HUDEP-2 (cell line): ENCODE measurements at regions not wholly inside any gene's neighbourhood (a gene's known extent, or its start where the extent isn't known, plus 50 kb on each side); places are given as distances from the start of the nearest gene placed in this dataset.

ENCODE experiments used
- DNase-seq, 76 experiments: peaks; one replicate each; lab custom pipeline; 2025; ENCODE audit not compliant: unreplicated experiment in 76 of 76; lab: John Stamatoyannopoulos, UW

GRCh38 chr13:50713523-50714248, 129.8 kb downstream of the DLEU7 start:
- DNase-seq: no peak

- DNase-seq: no peak
These were observed 128.6 kb downstream of the DLEU7 start for GRCh38 chr13:50714891-50715290.

- DNase-seq: no peak
These were observed 127.9 kb downstream of the DLEU7 start for GRCh38 chr13:50715402-50716146.

GRCh38 chr13:50720861-50721671, 122.4 kb downstream of the DLEU7 start:
- peak in 7 of 76 experiments; percentile 2 to 12 (median 4) for DNase-seq

GRCh38 chr13:50721672-50721992, 121.9 kb downstream of the DLEU7 start:
- no peak for DNase-seq

- no peak for DNase-seq
These were observed 120.9 kb downstream of the DLEU7 start for GRCh38 chr13:50722440-50723125.

GRCh38 chr13:50724438-50724837, 119.1 kb downstream of the DLEU7 start:
- no peak for DNase-seq

GRCh38 chr13:50724913-50725312, 118.6 kb downstream of the DLEU7 start:
- DNase-seq: no peak

GRCh38 chr13:50726164-50726563, 117.3 kb downstream of the DLEU7 start:
- no peak for DNase-seq

- DNase-seq: no peak
These were observed 114.3 kb downstream of the DLEU7 start for GRCh38 chr13:50729177-50729576.

- DNase-seq: no peak
These were observed 112.8 kb downstream of the DLEU7 start for GRCh38 chr13:50730496-50731351.

- no peak for DNase-seq
These were observed 112.1 kb downstream of the DLEU7 start for GRCh38 chr13:50731400-50731799.

- DNase-seq: no peak
These were observed 110.8 kb downstream of the DLEU7 start for GRCh38 chr13:50732712-50733111.

GRCh38 chr13:50733392-50733791, 110.1 kb downstream of the DLEU7 start:
- no peak for DNase-seq

- DNase-seq: no peak
These were observed 108.4 kb downstream of the DLEU7 start for GRCh38 chr13:50735071-50735470.

- DNase-seq: no peak
These were observed 103.3 kb downstream of the DLEU7 start for GRCh38 chr13:50740052-50740741.

- no peak for DNase-seq
These were observed 101.1 kb downstream of the DLEU7 start for GRCh38 chr13:50742353-50742752.

- DNase-seq: no peak
These were observed 100.5 kb downstream of the DLEU7 start for GRCh38 chr13:50742968-50743367.

GRCh38 chr13:50744116-50744660, 99.3 kb downstream of the DLEU7 start:
- DNase-seq: no peak
